GM03348 (cell line): ENCODE measurements at regions not wholly inside any gene's neighbourhood (a gene's known extent, or its start where the extent isn't known, plus 50 kb on each side); places are given as distances from the start of the nearest gene placed in this dataset.

Experiments used
- DNase-seq: peaks from one replicate; pipeline ENCODE4 v3.0.0; 2012; ENCODE audit warnings: low spot score

GRCh38 chr7:109945820-109946518 is 1145.0 kb upstream of the LRRN3 start:
- DNase-seq: no peak

GRCh38 chr7:109950256-109950655 is 1140.7 kb upstream of the LRRN3 start:
- no peak for DNase-seq

GRCh38 chr7:109950821-109951564 is 1139.9 kb upstream of the LRRN3 start:
- DNase-seq: no peak

GRCh38 chr7:109951565-109951928 is 1139.4 kb upstream of the LRRN3 start:
- no peak for DNase-seq

GRCh38 chr7:109955986-109956385 is 1134.9 kb upstream of the LRRN3 start:
- no peak for DNase-seq

- DNase-seq: no peak
These were observed 1134.0 kb upstream of the LRRN3 start for GRCh38 chr7:109956916-109957315.

- DNase-seq: no peak
These were observed 1127.2 kb upstream of the LRRN3 start for GRCh38 chr7:109963741-109964140.

GRCh38 chr7:109964780-109965179 is 1126.1 kb upstream of the LRRN3 start:
- DNase-seq: no peak

- DNase-seq: no peak
These were observed 1123.5 kb upstream of the LRRN3 start for GRCh38 chr7:109967406-109967805.

GRCh38 chr7:109983618-109984017 is 1107.3 kb upstream of the LRRN3 start:
- DNase-seq: no peak

GRCh38 chr7:109984729-109985128 is 1106.2 kb upstream of the LRRN3 start:
- no peak for DNase-seq

GRCh38 chr7:109986701-109987100 is 1104.2 kb upstream of the LRRN3 start:
- no peak for DNase-seq

GRCh38 chr7:109996411-109996810 is 1094.5 kb upstream of the LRRN3 start:
- DNase-seq: no peak

GRCh38 chr7:109996927-109997326 is 1094.0 kb upstream of the LRRN3 start:
- DNase-seq: no peak

- DNase-seq: no peak
These were observed 1093.1 kb upstream of the LRRN3 start for GRCh38 chr7:109997837-109998236.

- DNase-seq: no peak
These were observed 1089.5 kb upstream of the LRRN3 start for GRCh38 chr7:110001254-110001938.

- DNase-seq: no peak
These were observed 1087.1 kb upstream of the LRRN3 start for GRCh38 chr7:110003827-110004226.

- DNase-seq: no peak
These were observed 1083.4 kb upstream of the LRRN3 start for GRCh38 chr7:110007320-110008063.

- DNase-seq: no peak
These were observed 1080.6 kb upstream of the LRRN3 start for GRCh38 chr7:110010359-110010758.

GRCh38 chr7:110017405-110017804 is 1073.5 kb upstream of the LRRN3 start:
- no peak for DNase-seq

- DNase-seq: no peak
These were observed 1063.5 kb upstream of the LRRN3 start for GRCh38 chr7:110027385-110027784.

GRCh38 chr7:110043519-110043918 is 1047.4 kb upstream of the LRRN3 start:
- no peak for DNase-seq
